NAMALWA (cell line): ENCODE measurements at regions not wholly inside any gene's neighbourhood (a gene's known extent, or its start where the extent isn't known, plus 50 kb on each side); places are given as distances from the start of the nearest gene placed in this dataset.
"Not testable (repeated sequence)": the region's sequence is repeated elsewhere in the genome, so short reads cannot be mapped to it uniquely, and the experiment has no call there.

Experiments used
- DNase-seq: peaks from one replicate; pipeline ENCODE4 v3.0.0-alpha.2; 2015; ENCODE audit warnings: low spot score

DNA sequence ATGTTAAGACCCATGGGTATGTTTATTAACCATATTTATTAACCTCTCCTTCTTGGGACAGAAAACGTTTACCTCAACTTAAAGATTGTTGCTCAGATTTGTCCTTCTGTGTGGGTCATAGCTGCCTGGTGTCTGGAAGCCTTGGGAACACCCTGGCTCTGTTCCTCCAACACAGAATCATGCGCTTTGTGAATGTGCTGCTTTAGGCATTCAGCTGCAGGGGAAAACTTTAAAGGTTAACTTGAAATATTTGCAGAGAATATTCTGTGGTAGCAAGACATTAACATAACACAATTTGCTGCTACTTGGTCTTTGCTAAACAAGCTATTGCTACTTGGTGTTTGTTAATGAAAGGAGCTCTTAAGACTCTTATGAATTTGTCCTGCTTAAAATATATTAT lies 50.5 kb upstream of the THOC3 start:
- not testable (repeated sequence) for DNase-seq

DNA sequence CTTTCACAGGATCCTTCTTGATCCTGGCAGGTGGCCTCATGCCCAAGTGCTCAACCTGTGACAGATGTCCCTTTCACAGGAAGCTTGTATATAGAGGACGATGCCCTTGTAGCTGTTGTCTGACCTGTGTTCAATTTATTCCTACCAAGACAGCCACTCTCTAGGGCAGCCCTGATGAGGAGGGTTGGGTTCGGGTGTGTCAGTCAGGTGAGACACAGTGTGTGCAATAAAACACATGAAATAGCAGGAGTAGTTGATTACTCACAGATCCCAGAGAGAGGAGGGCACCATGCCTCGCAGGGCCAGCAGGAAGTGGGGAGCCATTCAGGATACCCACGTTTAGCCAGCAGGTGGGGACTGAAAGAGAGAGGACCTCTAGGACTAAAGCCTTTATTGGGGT lies 52.7 kb upstream of the THOC3 start:
- DNase-seq, result not testable (repeated sequence)

DNA sequence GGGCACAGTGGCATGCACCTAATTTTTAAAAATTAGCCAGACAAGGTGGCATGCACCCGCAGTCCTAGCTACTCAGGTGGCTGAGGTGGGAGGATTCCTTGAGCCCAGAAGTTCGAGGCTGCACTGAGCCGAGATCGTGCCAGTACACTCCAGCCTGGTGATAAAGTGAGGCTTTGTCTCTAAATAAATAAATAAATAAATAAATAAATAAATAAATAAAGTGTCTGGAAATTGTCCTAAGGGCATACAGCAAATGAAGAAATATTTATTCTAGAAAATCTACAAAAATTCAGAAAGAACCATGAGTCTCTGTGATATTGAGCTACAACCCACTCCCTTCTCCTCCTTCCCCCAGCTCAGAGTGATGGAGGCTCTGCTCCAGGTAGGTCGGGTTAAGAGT lies 55.4 kb upstream of the THOC3 start:
- not testable (repeated sequence) for DNase-seq

- DNase-seq, result not testable (repeated sequence)
These were observed 61.3 kb upstream of the THOC3 start for GRCh38 chr5:176029445-176029844.

DNA sequence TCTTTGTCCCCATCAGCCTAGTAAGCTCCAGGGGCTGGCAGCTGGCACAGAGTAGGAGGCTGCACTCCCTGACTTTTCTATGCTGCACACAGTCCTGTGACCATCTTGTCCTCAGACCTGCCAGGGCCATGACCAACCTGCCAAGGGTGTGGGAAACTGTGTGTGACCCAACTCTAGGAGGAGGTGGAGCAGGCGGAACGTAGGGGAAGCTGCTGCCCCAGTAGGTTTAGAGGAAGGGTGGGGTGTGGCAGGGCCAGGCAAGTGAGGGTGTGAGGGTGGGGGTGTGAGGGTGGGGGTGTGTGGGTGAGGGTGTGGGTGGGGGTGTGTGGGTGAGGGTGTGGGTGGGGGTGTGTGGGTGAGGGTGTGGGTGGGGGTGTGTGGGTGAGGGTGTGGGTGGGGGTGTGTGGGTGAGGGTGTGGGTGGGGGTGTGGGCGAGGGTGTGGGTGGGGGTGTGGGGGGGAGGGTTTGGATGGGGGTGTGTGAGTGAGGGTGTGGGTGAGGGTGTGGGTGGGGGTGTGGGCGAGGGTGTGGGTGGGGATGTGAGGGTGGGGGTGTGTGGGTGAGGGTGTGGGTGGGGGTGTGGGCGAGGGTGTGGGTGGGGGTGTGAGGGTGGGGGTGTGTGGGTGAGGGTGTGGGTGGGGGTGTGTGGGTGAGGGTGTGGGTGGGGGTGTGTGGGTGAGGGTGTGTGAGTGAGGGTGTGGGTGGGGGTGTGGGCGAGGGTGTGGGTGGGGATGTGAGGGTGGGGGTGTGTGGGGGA lies 62.4 kb upstream of the THOC3 start:
- DNase-seq, result not testable (repeated sequence)

DNA sequence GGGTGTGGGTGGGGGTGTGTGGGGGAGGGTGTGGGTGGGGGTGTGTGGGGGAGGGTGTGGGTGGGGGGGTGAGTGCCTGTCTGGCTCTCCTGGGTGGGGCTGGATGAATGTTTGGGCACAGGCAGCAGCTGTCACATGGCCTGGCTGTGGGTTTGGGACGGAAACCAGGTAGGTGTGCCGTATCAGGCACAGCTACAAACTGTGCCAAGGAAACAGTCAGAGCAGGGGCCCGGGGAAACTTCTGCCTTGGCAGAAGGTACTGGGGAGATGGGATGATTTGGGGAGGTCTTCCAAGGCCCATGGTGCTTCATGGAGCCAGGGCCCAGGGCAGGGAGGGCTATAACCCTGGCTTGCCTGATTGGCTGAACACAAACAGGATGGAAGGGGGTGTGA lies 63.0 kb upstream of the THOC3 start:
- not testable (repeated sequence) for DNase-seq

GRCh38 chr5:176033186-176033585 lies 65.1 kb upstream of the THOC3 start:
- DNase-seq, result not testable (repeated sequence)

GRCh38 chr5:176034407-176035200 lies 66.5 kb upstream of the THOC3 start:
- not testable (repeated sequence) for DNase-seq

DNA sequence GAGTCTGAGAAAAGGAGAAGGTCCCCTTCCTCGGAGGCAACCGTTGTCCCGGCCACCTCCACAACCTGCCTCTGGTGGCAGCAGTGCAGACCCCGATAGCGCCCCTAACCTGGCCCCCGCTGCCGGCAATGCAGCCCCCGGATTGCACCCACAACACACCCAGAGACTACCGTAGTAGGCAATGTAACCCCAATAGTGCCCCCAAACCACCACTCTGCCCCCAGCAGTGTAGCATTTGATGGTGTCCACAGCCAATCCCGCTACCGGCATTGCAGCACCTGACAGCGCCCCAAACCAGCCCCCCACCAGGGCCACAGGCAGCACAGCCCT lies 67.1 kb upstream of the THOC3 start:
- DNase-seq, result not testable (repeated sequence)

DNA sequence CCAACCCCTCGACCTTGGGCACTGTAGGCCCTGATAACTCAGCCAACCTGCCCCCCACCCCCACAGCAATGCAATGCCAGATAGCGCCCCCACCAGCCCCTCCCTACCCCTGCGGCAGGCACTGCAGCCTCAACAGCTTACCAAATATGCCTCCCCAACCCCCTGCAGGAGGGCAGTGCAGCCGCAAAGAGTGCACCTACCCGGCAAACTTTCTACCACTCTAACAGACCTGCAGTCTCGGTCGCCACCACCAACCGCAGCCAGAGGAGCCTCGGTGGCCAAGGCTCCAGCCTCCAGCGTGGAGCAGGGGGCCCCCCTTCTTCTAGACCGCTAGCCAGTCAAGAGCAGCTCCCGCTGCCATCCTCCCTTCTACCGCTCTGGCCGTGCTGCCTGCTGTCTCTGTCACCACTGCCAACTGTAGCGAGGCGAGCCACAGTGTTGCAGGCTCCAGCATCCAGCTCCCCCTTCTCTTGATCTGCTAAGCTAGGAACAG lies 67.7 kb upstream of the THOC3 start:
- not testable (repeated sequence) for DNase-seq

DNA sequence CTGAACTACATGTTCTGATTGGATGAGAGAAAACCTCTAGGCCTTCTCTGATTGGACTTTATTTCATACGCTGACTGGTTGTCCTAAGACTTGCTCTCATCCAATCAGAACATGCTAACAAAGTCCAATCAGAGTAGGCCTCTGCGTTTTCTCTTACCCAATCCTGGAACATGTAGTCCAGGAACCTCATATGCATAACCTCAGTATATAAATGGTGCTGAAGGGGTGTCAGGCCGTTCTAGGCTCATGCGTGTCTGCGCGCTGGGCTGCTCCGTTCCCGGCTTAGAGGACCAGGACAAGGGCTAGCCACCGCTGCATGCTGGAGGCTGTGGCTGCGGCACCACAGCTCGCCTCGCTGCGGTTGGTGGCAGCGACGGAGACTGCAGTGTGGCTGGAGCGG lies 68.3 kb upstream of the THOC3 start:
- DNase-seq, result not testable (repeated sequence)

DNA sequence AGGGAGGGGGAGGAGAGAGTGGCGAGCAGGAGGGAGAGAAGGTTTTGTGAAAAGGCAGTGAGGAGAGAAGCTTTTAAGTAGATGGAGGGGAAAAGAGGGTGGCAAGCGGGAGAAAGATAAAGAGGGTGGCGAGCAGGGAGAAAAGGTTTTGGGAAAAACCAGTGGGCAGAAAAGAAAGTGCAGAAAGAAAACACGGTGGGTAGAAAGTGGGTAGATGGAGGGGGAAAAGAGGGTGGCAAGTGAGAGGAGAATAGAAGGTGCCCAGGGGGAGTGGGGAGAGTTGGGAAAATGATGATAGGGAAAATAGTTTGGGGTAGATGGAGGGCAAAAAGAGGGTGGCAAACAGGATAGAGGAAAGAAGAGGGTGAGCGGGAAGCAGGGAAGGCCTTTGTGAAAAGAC lies 69.1 kb upstream of the THOC3 start:
- not testable (repeated sequence) for DNase-seq

DNA sequence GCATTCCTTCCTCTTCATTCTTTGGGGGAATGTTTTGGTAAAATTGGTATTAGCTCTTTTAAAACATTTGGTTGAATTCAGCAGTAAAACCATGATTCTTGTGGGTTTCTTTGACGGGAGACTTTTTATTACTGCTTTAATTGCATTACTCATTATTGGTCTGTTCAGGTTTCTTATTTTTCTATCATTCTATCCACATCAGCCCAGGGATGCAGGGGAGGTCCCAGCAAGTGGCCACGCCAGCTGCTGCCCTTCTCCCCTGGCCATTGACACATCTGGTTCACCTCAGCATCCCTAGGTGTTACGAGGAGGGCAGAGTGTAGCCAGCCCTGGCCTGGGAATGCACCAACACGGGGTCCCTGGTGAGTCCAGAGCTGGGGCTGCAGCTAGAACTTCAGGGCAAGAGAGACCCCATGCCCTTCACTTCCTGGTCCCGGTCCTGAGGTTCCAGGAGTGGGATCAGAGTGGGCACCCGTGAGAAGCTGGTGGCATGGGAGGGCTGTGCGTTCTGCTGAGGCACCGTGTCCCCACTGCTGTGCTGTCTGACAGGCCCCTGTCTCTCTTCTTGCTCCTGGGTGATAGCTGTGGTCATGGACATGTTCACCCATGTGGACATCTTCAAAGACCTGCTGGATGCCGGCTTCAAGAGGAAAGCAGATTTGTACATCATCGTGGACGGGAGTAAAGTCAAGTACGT lies 72.1 kb upstream of the THOC3 start:
- not testable (repeated sequence) for DNase-seq

DNA sequence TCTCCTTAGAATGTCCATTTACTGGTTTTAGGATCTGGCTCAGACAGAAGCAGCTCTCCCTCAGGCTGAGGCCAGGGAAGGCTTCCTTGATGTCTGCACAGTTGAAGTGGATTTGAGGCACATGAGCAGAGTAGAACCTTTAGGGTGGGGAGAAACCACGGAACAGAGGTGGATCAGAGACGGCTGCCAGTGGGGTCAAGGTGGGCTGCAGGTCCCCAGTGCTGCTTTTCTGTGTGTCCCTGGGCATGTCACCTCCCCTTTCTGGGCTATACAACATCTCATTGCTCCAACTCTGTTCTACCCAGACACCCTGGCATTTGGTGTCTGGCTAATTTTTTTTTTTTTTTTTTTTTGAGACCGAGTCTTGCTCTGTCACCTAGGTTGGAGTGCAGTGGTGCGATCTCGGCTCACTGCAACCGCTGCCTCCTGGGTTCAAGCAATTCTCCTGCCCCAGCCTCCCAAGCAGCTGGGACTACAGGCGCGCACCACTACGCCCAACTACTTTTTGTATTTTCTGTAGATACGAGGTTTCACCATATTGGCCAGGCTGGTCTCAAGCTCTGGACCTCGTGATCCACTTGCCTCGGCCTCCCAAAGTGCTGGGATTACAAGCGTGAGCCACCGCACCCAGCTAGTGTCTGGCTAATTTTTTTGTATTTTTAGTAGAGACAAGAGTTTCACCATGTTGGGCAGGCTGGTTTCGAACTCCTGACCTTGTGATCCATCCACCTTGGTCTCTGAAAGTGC lies 73.3 kb upstream of the THOC3 start:
- DNase-seq, result not testable (repeated sequence)

GRCh38 chr5:176042020-176042658 lies 74.0 kb upstream of the THOC3 start:
- not testable (repeated sequence) for DNase-seq

GRCh38 chr5:176043252-176043829 lies 75.2 kb upstream of the THOC3 start:
- DNase-seq, result not testable (repeated sequence)

DNA sequence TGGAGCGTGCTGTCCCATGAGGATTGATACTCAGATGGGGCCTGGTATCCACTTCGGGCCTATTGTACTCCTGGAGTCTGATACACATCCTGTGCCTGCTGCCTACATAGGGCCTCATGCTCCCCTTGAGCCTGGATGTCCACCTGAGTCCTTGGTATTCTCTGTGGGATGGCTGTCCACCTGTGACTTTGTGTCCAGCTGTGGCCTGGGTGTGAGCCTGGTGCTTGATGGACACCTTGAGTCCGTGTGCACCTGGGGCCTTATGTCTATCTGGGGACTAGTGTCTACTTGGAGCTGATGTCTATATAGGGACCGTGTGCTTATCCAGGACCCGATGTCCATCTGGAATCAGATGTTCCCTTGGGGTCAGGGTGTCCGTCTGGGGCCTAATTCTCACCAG lies 75.9 kb upstream of the THOC3 start:
- DNase-seq, result not testable (repeated sequence)

DNA sequence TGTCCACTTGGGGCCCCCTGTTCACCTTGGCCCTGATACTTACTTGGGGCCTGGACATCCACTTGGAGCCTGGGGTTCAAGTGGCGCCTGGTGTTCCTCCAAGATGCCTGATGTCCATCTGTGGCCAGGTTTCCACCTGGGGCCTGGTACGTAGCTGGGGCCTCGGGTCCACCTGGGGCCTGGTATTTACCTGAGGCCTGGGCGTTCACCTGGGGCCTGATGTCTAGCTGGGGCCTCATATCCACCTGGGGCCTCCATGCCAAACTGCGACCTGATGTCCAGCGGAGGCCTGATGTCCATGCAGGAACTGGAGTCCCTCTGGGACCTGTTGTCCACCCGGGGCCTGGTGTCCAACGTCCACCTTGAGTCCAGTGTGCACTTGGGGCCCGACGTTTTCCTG lies 76.3 kb upstream of the THOC3 start:
- DNase-seq, result not testable (repeated sequence)

GRCh38 chr5:176045442-176045841 lies 77.3 kb upstream of the THOC3 start:
- DNase-seq, result not testable (repeated sequence)

- DNase-seq, result not testable (repeated sequence)
These were observed 80.6 kb upstream of the THOC3 start for GRCh38 chr5:176048671-176049070.
